GM12878 (cell line): ENCODE measurements at regions not wholly inside any gene's neighbourhood (a gene's known extent, or its start where the extent isn't known, plus 50 kb on each side); places are given as distances from the start of the nearest gene placed in this dataset.

Experiments
- ATAC-seq: fragments of 200-7000 bp; cut with Tn5 transposase; 3 replicates; pipeline ENCODE4 v1.9.1; 2020; ENCODE audit warnings: mild to moderate bottlenecking, moderate library complexity
- BruUV-seq: library from RNA; stranded (reverse); fragments of 400-500 nt; replicated peaks from 2 replicates; lab custom pipeline; 2021; lab: Mats Ljungman, UMichigan
- CTCF ChIA-PET: fragments of 300-600 bp; sonication (Branson Sonifier 250); formaldehyde crosslinking; extraction: SDS; loops from one replicate; lab custom pipeline; 2021; ENCODE audit warnings: inconsistent platforms; lab: Yijun Ruan, JAX
- POLR2A ChIA-PET: fragments of 350-600 bp; formaldehyde crosslinking; extraction: SDS; loops from one replicate; lab custom pipeline; 2021; ENCODE audit warnings: inconsistent platforms; lab: Charles Lee
- RAD21 ChIA-PET: fragments of 300-600 bp; sonication (Branson Sonifier 250); formaldehyde crosslinking; loops from one replicate; lab custom pipeline; 2023; ENCODE audit warnings: antibody characterized with exemption; ENCODE audit not compliant: unreplicated experiment; lab: Charles Lee
- SMC1A ChIA-PET: fragments of 300-600 bp; sonication (Branson Sonifier 250); formaldehyde crosslinking; loops from one replicate; lab custom pipeline; 2023; ENCODE audit not compliant: unreplicated experiment, uncharacterized antibody; lab: Charles Lee
- DNase-seq: peaks from one replicate; pipeline ENCODE4 v3.0.0-alpha.2; 2011; ENCODE audit warnings: low read depth, low spot score
- FAIRE-seq: peaks from 3 replicates; lab custom pipeline; 2011; peaks lifted over from hg19 to GRCh38; lab: Jason Lieb, UNC
- H2AFZ ChIP-seq: 2 replicates; pipeline ENCODE4 v1.6.0; 2011; ENCODE audit warnings: low read depth, low read length, control low read depth; ENCODE audit not compliant: control insufficient read depth
- H3K27ac ChIP-seq: 2 replicates; pipeline ENCODE4 v1.5.1; 2011; ENCODE audit warnings: control low read depth; ENCODE audit not compliant: control insufficient read depth, insufficient read depth
- H3K27me3 ChIP-seq, 2 experiments: replicated peaks in 1 of 2; 2 replicates each; pipeline versions ENCODE4 v1.6.0 to v1.6.1; 2011; ENCODE audit warnings: low read length in 1 of 2; ENCODE audit not compliant: control insufficient read depth in 2 of 2, insufficient read depth in 2 of 2
- H3K36me3 ChIP-seq, 2 experiments: 2 replicates each; pipeline ENCODE4 v1.5.1; 2011; ENCODE audit warnings: low read length in 1 of 2; ENCODE audit not compliant: control insufficient read depth in 2 of 2, insufficient read depth in 2 of 2
- H3K4me1 ChIP-seq: 2 replicates; pipeline ENCODE4 v1.6.1; 2011; ENCODE audit warnings: mild to moderate bottlenecking, low read length, moderate library complexity, mixed read lengths; ENCODE audit not compliant: control insufficient read depth, insufficient read depth
- H3K4me2 ChIP-seq: 2 replicates; pipeline ENCODE4 v1.6.0; 2011; ENCODE audit warnings: control low read depth; ENCODE audit not compliant: control insufficient read depth, insufficient read depth
- H3K4me3 ChIP-seq: fragments of 200-600 bp; sonication (generic); 2 replicates; pipeline ENCODE4 v1.5.1; 2016
- H3K79me2 ChIP-seq: 2 replicates; pipeline ENCODE4 v1.6.0; 2011; ENCODE audit warnings: low read length; ENCODE audit not compliant: control insufficient read depth, insufficient read depth
- H3K9ac ChIP-seq: 2 replicates; pipeline ENCODE4 v1.8.0; 2011; ENCODE audit warnings: low read length, control low read depth, mixed read lengths; ENCODE audit not compliant: control insufficient read depth, insufficient read depth
- H3K9me3 ChIP-seq: replicated peaks from 3 replicates; pipeline ENCODE4 v1.5.1; 2011; ENCODE audit warnings: mild to moderate bottlenecking, low read length; ENCODE audit not compliant: control insufficient read depth, insufficient read depth
- H4K20me1 ChIP-seq: 2 replicates; pipeline ENCODE4 v1.6.0; 2011; ENCODE audit not compliant: control insufficient read depth, insufficient read depth
- E2F4 ChIP-seq: IDR thresholded peaks from 2 replicates; pipeline ENCODE4 v1.6.1; 2012; ENCODE audit warnings: low read depth, low read length, improper control_type of control experiment
- E4F1 ChIP-seq: fragments of 450-650 bp; IDR thresholded peaks from 2 replicates; pipeline ENCODE4 v1.6.1; 2018; ENCODE audit warnings: borderline replicate concordance, mild to moderate bottlenecking; ENCODE audit not compliant: partially characterized antibody
- ETV6 ChIP-seq, 2 experiments: fragments of 450-650 bp in 1 of 2; IDR thresholded peaks in 1 of 2; conservative IDR thresholded peaks in 1 of 2; 2 replicates each; pipeline ENCODE4 v1.6.1; 2014; ENCODE audit warnings: antibody characterized with exemption in 1 of 2, borderline replicate concordance in 1 of 2, low read depth in 1 of 2, mild to moderate bottlenecking in 1 of 2, moderate library complexity in 1 of 2
- GATAD2B ChIP-seq: fragments of 450-650 bp; conservative IDR thresholded peaks from 2 replicates; pipeline ENCODE4 v1.6.1; 2017; ENCODE audit warnings: low read depth, mild to moderate bottlenecking, moderate library complexity
- JUNB ChIP-seq: IDR thresholded peaks from 2 replicates; pipeline ENCODE4 v1.6.1; 2016; ENCODE audit warnings: antibody characterized with exemption, mild to moderate bottlenecking
- NR2C2 ChIP-seq: IDR thresholded peaks from 2 replicates; pipeline ENCODE4 v1.6.1; 2011; ENCODE audit warnings: borderline replicate concordance, low read depth; ENCODE audit not compliant: control insufficient read depth, insufficient read length
- SP1 ChIP-seq: IDR thresholded peaks from one replicate; pipeline ENCODE4 v1.6.1; 2011; ENCODE audit warnings: low read depth, low read length
- YBX1 ChIP-seq: fragments of 450-650 bp; IDR thresholded peaks from 2 replicates; pipeline ENCODE4 v1.6.1; 2016; ENCODE audit warnings: antibody characterized with exemption
- YY1 ChIP-seq: IDR thresholded peaks from 2 replicates; pipeline ENCODE4 v1.6.1; 2011; ENCODE audit warnings: low read depth, mild to moderate bottlenecking, low read length
- ZBTB11 ChIP-seq: fragments of 450-650 bp; formaldehyde crosslinking; IDR thresholded peaks from 2 replicates; pipeline ENCODE4 v1.5.0; 2022; ENCODE audit warnings: mild to moderate bottlenecking, missing genetic modification characterization
- ZBTB4 ChIP-seq: fragments of 450-650 bp; formaldehyde crosslinking; IDR thresholded peaks from 2 replicates; pipeline ENCODE4 v1.4.0; 2022; ENCODE audit warnings: mild to moderate bottlenecking, moderate library complexity
- WGBS: methylation state at CpG from one replicate; pipeline ENCODE4 v1.1.6; 2016; ENCODE audit warnings: low lambda C conversion rate; ENCODE audit not compliant: insufficient replicate concordance, insufficient coverage; ENCODE audit errors: missing lambda C conversion rate; 5-methylcytosine and 5-hydroxymethylcytosine counted together
- in situ Hi-C: fragments of 300-500 bp; cut with MboI; formaldehyde crosslinking; loops from 9 replicates; pipeline ENCODE4 v1.14.3; 2018; ENCODE audit warnings: mixed read lengths
- intact Hi-C: fragments of 100-400 bp; cut with micrococcal nuclease; formaldehyde crosslinking; loops from one replicate; pipeline ENCODE4 v1.14.2; 2022; ENCODE audit not compliant: unreplicated experiment

GRCh38 chr5:33032271-33033070 is 321.4 kb downstream of the NPR3 start (continued):
- no peak for TF ChIP-seq E2F4

GRCh38 chr5:33033516-33033915 is 322.4 kb downstream of the NPR3 start:
- 3% methylated on average over 3 of the region's 3 CpGs for WGBS
- H3K9ac ChIP-seq = no peak overlapping the region
- FAIRE-seq = no peak
- CTCF ChIA-PET = no interaction called here
- H3K27ac ChIP-seq = no peak overlapping the region
- H3K9me3 ChIP-seq = no peaks in the 10 kb centered on the region
- DNase-seq = no peak
- no peaks in the 10 kb centered on the region for H3K27me3 ChIP-seq
- SMC1A ChIA-PET = no interaction called here
- H3K36me3 ChIP-seq = no peaks in the 10 kb centered on the region
- no peak overlapping the region for H3K4me2 ChIP-seq
- H3K79me2 ChIP-seq = no peaks in the 10 kb centered on the region
- RAD21 ChIA-PET = no interaction called here
- POLR2A ChIA-PET = no interaction called here
- no peak overlapping the region for H2AFZ ChIP-seq
- BruUV-seq = no TSS peak
- no peak for ATAC-seq
- H3K4me3 ChIP-seq = no peak overlapping the region
- in situ Hi-C loops (no loop called here), intact Hi-C loops (no loop called here)
- no peaks in the 10 kb centered on the region for H3K4me1 ChIP-seq
- no peaks in the 10 kb centered on the region for H4K20me1 ChIP-seq
- TF ChIP-seq NR2C2 (no peak), YBX1 (no peak), JUNB (no peak), ZBTB4 (CRISPR knock-in tag) (no peak), ETV6 (conservative IDR thresholded peaks at IDR 0.05 in 1 of 2, IDR thresholded peaks at IDR 0.05 in 1 of 2; ENCODE audit: borderline replicate concordance in 1 of 2, low read depth in 1 of 2) (no peak), SP1 (no peak), E4F1 (no peak), ZBTB11 (CRISPR knock-in tag) (no peak), YY1 (no peak), GATAD2B (no peak)
